ENCODE measurements at regions not wholly inside any gene's neighbourhood (a gene's known extent, or its start where the extent isn't known, plus 50 kb on each side); places are given as distances from the start of the nearest gene placed in this dataset.

- H4K20me1 ChIP-seq (ENCODE audit: insufficient read depth, low read length): no peaks in the 10 kb centered on the region
- H2AFZ ChIP-seq (ENCODE audit: low read length): no peak overlapping the region
- H3K27ac ChIP-seq (ENCODE audit: extremely low read length, insufficient read depth, low read length): no peak overlapping the region
- no peaks in the 10 kb centered on the region for H3K9me3 ChIP-seq (ENCODE audit: low read length)
- WGBS (ENCODE audit: low lambda C conversion rate): 2% methylated on average over 4 of the region's 4 CpGs
- ATAC-seq (no peak), FAIRE-seq (no peak), DNase-seq (ENCODE audit: low spot score) (no peak)
- H3K4me1 ChIP-seq (ENCODE audit: insufficient read depth, low read length): no peaks in the 10 kb centered on the region
- H3K9ac ChIP-seq (ENCODE audit: insufficient read depth, low read depth, low read length): no peak overlapping the region
- POLR2A ChIA-PET: no interaction called here
- no peak overlapping the region for H3K4me3 ChIP-seq (replicated peaks in 1 of 3; ENCODE audit: insufficient read depth in 1 of 3, low read depth in 2 of 3, low read length in 3 of 3)
- no peaks in the 10 kb centered on the region for H3K79me2 ChIP-seq (ENCODE audit: insufficient read depth, low read length)
- no peaks in the 10 kb centered on the region; a peak in 1 of 5 replicates for H3K27me3 ChIP-seq (ENCODE audit: control insufficient read depth in 1 of 2, insufficient read depth in 2 of 2, low read length in 2 of 2)
- H3K36me3 ChIP-seq (replicated peaks in 1 of 2; ENCODE audit: control insufficient read depth in 1 of 2, insufficient read depth in 2 of 2, low read length in 2 of 2): no peaks in the 10 kb centered on the region
- TF ChIP-seq, protein P1, sequence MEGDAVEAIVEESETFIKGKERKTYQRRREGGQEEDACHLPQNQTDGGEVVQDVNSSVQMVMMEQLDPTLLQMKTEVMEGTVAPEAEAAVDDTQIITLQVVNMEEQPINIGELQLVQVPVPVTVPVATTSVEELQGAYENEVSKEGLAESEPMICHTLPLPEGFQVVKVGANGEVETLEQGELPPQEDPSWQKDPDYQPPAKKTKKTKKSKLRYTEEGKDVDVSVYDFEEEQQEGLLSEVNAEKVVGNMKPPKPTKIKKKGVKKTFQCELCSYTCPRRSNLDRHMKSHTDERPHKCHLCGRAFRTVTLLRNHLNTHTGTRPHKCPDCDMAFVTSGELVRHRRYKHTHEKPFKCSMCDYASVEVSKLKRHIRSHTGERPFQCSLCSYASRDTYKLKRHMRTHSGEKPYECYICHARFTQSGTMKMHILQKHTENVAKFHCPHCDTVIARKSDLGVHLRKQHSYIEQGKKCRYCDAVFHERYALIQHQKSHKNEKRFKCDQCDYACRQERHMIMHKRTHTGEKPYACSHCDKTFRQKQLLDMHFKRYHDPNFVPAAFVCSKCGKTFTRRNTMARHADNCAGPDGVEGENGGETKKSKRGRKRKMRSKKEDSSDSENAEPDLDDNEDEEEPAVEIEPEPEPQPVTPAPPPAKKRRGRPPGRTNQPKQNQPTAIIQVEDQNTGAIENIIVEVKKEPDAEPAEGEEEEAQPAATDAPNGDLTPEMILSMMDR (CRISPR knock-in tag; IDR thresholded peaks at IDR 0.05): no peak
- TF ChIP-seq MTA3 (CRISPR knock-in tag; IDR thresholded peaks at IDR 0.05) (no peak), ZNF124 (CRISPR knock-in tag; IDR thresholded peaks at IDR 0.05) (no peak), ZNF180 (CRISPR knock-in tag; IDR thresholded peaks at IDR 0.05; ENCODE audit: borderline replicate concordance, low read depth) (no peak), EHMT2 (IDR thresholded peaks at IDR 0.05; ENCODE audit: borderline replicate concordance, low read depth, low read length) (no peak), ZNF615 (CRISPR knock-in tag; IDR thresholded peaks at IDR 0.05; ENCODE audit: borderline replicate concordance) (no peak), ZNF800 (CRISPR knock-in tag; IDR thresholded peaks at IDR 0.05) (no peak), EZH2 (conservative IDR thresholded peaks at IDR 0.05; ENCODE audit: low read depth, low read length) (no peak), ZNF256 (CRISPR knock-in tag; conservative IDR thresholded peaks at IDR 0.05) (no peak), ZNF296 (CRISPR knock-in tag; conservative IDR thresholded peaks at IDR 0.05) (no peak), ZNF546 (CRISPR knock-in tag; conservative IDR thresholded peaks at IDR 0.05) (no peak), RAD51 (IDR thresholded peaks at IDR 0.05; ENCODE audit: borderline replicate concordance) (no peak), IKZF4 (CRISPR knock-in tag; IDR thresholded peaks at IDR 0.05; ENCODE audit: borderline replicate concordance, low read depth, not compliant biosample characterization) (no peak), ZNF441 (CRISPR knock-in tag; IDR thresholded peaks at IDR 0.05; ENCODE audit: borderline replicate concordance) (no peak)
- TF ChIP-seq, protein P2, sequence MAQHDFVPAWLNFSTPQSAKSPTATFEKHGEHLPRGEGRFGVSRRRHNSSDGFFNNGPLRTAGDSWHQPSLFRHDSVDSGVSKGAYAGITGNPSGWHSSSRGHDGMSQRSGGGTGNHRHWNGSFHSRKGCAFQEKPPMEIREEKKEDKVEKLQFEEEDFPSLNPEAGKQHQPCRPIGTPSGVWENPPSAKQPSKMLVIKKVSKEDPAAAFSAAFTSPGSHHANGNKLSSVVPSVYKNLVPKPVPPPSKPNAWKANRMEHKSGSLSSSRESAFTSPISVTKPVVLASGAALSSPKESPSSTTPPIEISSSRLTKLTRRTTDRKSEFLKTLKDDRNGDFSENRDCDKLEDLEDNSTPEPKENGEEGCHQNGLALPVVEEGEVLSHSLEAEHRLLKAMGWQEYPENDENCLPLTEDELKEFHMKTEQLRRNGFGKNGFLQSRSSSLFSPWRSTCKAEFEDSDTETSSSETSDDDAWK (CRISPR knock-in tag; IDR thresholded peaks at IDR 0.05): no peak
- TF ChIP-seq, protein P3, sequence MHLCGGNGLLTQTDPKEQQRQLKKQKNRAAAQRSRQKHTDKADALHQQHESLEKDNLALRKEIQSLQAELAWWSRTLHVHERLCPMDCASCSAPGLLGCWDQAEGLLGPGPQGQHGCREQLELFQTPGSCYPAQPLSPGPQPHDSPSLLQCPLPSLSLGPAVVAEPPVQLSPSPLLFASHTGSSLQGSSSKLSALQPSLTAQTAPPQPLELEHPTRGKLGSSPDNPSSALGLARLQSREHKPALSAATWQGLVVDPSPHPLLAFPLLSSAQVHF (CRISPR knock-in tag; IDR thresholded peaks at IDR 0.05): no peak
- intact Hi-C loops (cut with micrococcal nuclease; ENCODE audit: unreplicated experiment) (no loop called here), in situ Hi-C loops (cut with HindIII; ENCODE audit: extremely low pct_ligation_motif_present, low pct_unique_long_range_greater_than_20kb) (no loop called here)
- CTCF ChIA-PET (ENCODE audit: low intra/inter-chr PET ratio, low total read pairs): no interaction called here
- BruUV-seq (replicated peaks): no TSS peak
- no peak overlapping the region for H3K4me2 ChIP-seq (ENCODE audit: low read depth, low read length)
These were observed 877.1 kb downstream of the HACE1 start for GRCh38 chr6:103982574-103982973.

Measured in HepG2 (cell line).